ENCODE measurements at regions not wholly inside any gene's neighbourhood (a gene's known extent, or its start where the extent isn't known, plus 50 kb on each side); places are given as distances from the start of the nearest gene placed in this dataset.

- no peaks in the 10 kb centered on the region for H3K27me3 ChIP-seq (ENCODE audit: insufficient read depth, low read length, poor library complexity, severe bottlenecking)
- peaks cover 0 to 8% of the 10 kb centered on the region in 2 donors for H3K27me3 Mint-ChIP-seq
- H3K4me1 ChIP-seq (ENCODE audit: insufficient read depth, low read length), result no peaks in the 10 kb centered on the region
- CTCF ChIA-PET, result no interaction called here
- H3K9me3 ChIP-seq (ENCODE audit: low read length), result no peaks in the 10 kb centered on the region
- H3K36me3 Mint-ChIP-seq, result peaks cover 0 to 3% (median 0%) of the 10 kb centered on the region in 3 donors
- H3K36me3 ChIP-seq (ENCODE audit: insufficient read depth, low read length), result no peaks in the 10 kb centered on the region
- no peak overlapping the region for H3K27ac Mint-ChIP-seq
- POLR2A ChIA-PET, result no interaction called here
- no peaks in the 10 kb centered on the region for H3K4me1 Mint-ChIP-seq
- peaks cover 0 to 12% (median 7%) of the 10 kb centered on the region in 5 donors for H3K9me3 Mint-ChIP-seq
- H3K27ac ChIP-seq (ENCODE audit: low read depth, low read length), result no peak overlapping the region
- H3K4me3 ChIP-seq (ENCODE audit: low read length), result no peak overlapping the region
- no peak overlapping the region for H3K4me3 Mint-ChIP-seq
- no peak for DNase-seq
These were observed 148.7 kb downstream of the KDR start for GRCh38 chr4:54976682-54977081.

GRCh38 chr4:54976031-54976430 lies 149.4 kb downstream of the KDR start:
- Histone ChIP-seq H3K4me3 (ENCODE audit: low read length) (no peak overlapping the region), H3K4me1 (ENCODE audit: insufficient read depth, low read length) (no peaks in the 10 kb centered on the region), H3K27ac (ENCODE audit: low read depth, low read length) (no peak overlapping the region), H3K27me3 (ENCODE audit: insufficient read depth, low read length, poor library complexity, severe bottlenecking) (no peaks in the 10 kb centered on the region), H3K36me3 (ENCODE audit: insufficient read depth, low read length) (no peaks in the 10 kb centered on the region), H3K9me3 (ENCODE audit: low read length) (no peaks in the 10 kb centered on the region)
- no peak for DNase-seq
- Mint-ChIP-seq H3K9me3 (peaks cover 0 to 12% (median 7%) of the 10 kb centered on the region in 5 donors), H3K4me1 (no peaks in the 10 kb centered on the region), H3K27me3 (peaks cover 0 to 8% of the 10 kb centered on the region in 2 donors), H3K36me3 (no peaks in the 10 kb centered on the region), H3K27ac (no peak overlapping the region), H3K4me3 (no peak overlapping the region)
- POLR2A ChIA-PET, result no interaction called here
- CTCF ChIA-PET, result no interaction called here

GRCh38 chr4:54973784-54974183 lies 151.6 kb downstream of the KDR start:
- DNase-seq, result no peak
- H3K27ac Mint-ChIP-seq, result no peak overlapping the region
- H3K4me3 Mint-ChIP-seq, result no peak overlapping the region
- no peaks in the 10 kb centered on the region for H3K9me3 ChIP-seq (ENCODE audit: low read length)
- POLR2A ChIA-PET, result no interaction called here
- H3K27me3 Mint-ChIP-seq, result peaks cover 0 to 8% of the 10 kb centered on the region in 2 donors
- no peak overlapping the region for H3K4me3 ChIP-seq (ENCODE audit: low read length)
- H3K9me3 Mint-ChIP-seq, result peaks cover 0 to 7% (median 0%) of the 10 kb centered on the region in 5 donors
- no peak overlapping the region for H3K27ac ChIP-seq (ENCODE audit: low read depth, low read length)
- no peaks in the 10 kb centered on the region for H3K4me1 Mint-ChIP-seq
- H3K36me3 Mint-ChIP-seq, result no peaks in the 10 kb centered on the region
- CTCF ChIA-PET, result no interaction called here
- H3K4me1 ChIP-seq (ENCODE audit: insufficient read depth, low read length), result no peaks in the 10 kb centered on the region
- no peaks in the 10 kb centered on the region for H3K27me3 ChIP-seq (ENCODE audit: insufficient read depth, low read length, poor library complexity, severe bottlenecking)
- H3K36me3 ChIP-seq (ENCODE audit: insufficient read depth, low read length), result no peaks in the 10 kb centered on the region

GRCh38 chr4:54971474-54971950 lies 153.9 kb downstream of the KDR start:
- H3K27me3 Mint-ChIP-seq, result peaks cover 0 to 1% of the 10 kb centered on the region in 2 donors
- POLR2A ChIA-PET, result no interaction called here
- DNase-seq, result peak in 1 of 5 donors; percentile 8

GRCh38 chr4:54967289-54967688 lies 158.1 kb downstream of the KDR start:
- no peak overlapping the region for H3K4me3 Mint-ChIP-seq
- no peaks in the 10 kb centered on the region for H3K4me1 Mint-ChIP-seq
- no peaks in the 10 kb centered on the region for H3K36me3 ChIP-seq (ENCODE audit: insufficient read depth, low read length)
- H3K27me3 Mint-ChIP-seq, result no peaks in the 10 kb centered on the region
- DNase-seq, result no peak
- no peaks in the 10 kb centered on the region for H3K4me1 ChIP-seq (ENCODE audit: insufficient read depth, low read length)
- peaks cover 0 to 2% (median 0%) of the 10 kb centered on the region in 5 donors for H3K9me3 Mint-ChIP-seq
- no peaks in the 10 kb centered on the region for H3K9me3 ChIP-seq (ENCODE audit: low read length)
- no peak overlapping the region for H3K27ac Mint-ChIP-seq
- no peaks in the 10 kb centered on the region for H3K27me3 ChIP-seq (ENCODE audit: insufficient read depth, low read length, poor library complexity, severe bottlenecking)
- H3K36me3 Mint-ChIP-seq, result no peaks in the 10 kb centered on the region
- POLR2A ChIA-PET, result no interaction called here
- no peak overlapping the region for H3K27ac ChIP-seq (ENCODE audit: low read depth, low read length)
- CTCF ChIA-PET, result no interaction called here
- H3K4me3 ChIP-seq (ENCODE audit: low read length), result no peak overlapping the region

More at GRCh38 chr4:54971474-54971950, 153.9 kb downstream of the KDR start:
- Histone ChIP-seq H3K4me3 (ENCODE audit: low read length) (no peak overlapping the region), H3K4me1 (ENCODE audit: insufficient read depth, low read length) (no peaks in the 10 kb centered on the region), H3K36me3 (ENCODE audit: insufficient read depth, low read length) (no peaks in the 10 kb centered on the region), H3K9me3 (ENCODE audit: low read length) (no peaks in the 10 kb centered on the region), H3K27me3 (ENCODE audit: insufficient read depth, low read length, poor library complexity, severe bottlenecking) (no peaks in the 10 kb centered on the region), H3K27ac (ENCODE audit: low read depth, low read length) (no peak overlapping the region)
- Mint-ChIP-seq H3K4me1 (no peaks in the 10 kb centered on the region), H3K9me3 (no peaks in the 10 kb centered on the region), H3K4me3 (no peak overlapping the region), H3K36me3 (no peaks in the 10 kb centered on the region), H3K27ac (no peak overlapping the region)
- CTCF ChIA-PET, result no interaction called here

GRCh38 chr4:54961357-54961975 lies 163.9 kb downstream of the KDR start:
- Histone ChIP-seq H3K27me3 (ENCODE audit: insufficient read depth, low read length, poor library complexity, severe bottlenecking) (no peaks in the 10 kb centered on the region), H3K9me3 (ENCODE audit: low read length) (no peaks in the 10 kb centered on the region), H3K4me1 (ENCODE audit: insufficient read depth, low read length) (no peaks in the 10 kb centered on the region), H3K36me3 (ENCODE audit: insufficient read depth, low read length) (no peaks in the 10 kb centered on the region), H3K4me3 (ENCODE audit: low read length) (no peak overlapping the region), H3K27ac (ENCODE audit: low read depth, low read length) (no peak overlapping the region)
- ChIA-PET CTCF (no interaction called here), POLR2A (no interaction called here)
- peak in 1 of 5 donors; percentile 20 for DNase-seq
- H3K27me3 Mint-ChIP-seq, result no peaks in the 10 kb centered on the region
- H3K27ac Mint-ChIP-seq, result peak overlapping the region in 1 of 8 donors; percentile 20
- H3K9me3 Mint-ChIP-seq, result peaks cover 0 to 2% (median 0%) of the 10 kb centered on the region in 5 donors
- no peak overlapping the region for H3K4me3 Mint-ChIP-seq
- H3K4me1 Mint-ChIP-seq, result peaks cover 0 to 14% (median 13%) of the 10 kb centered on the region in 3 donors
- peaks cover 0 to 2% (median 0%) of the 10 kb centered on the region in 3 donors for H3K36me3 Mint-ChIP-seq

GRCh38 chr4:54959651-54960116 lies 165.7 kb downstream of the KDR start:
- H3K9me3 Mint-ChIP-seq, result peaks cover 0 to 2% (median 0%) of the 10 kb centered on the region in 5 donors
- DNase-seq, result no peak
- Histone ChIP-seq H3K4me3 (ENCODE audit: low read length) (no peak overlapping the region), H3K27me3 (ENCODE audit: insufficient read depth, low read length, poor library complexity, severe bottlenecking) (no peaks in the 10 kb centered on the region), H3K9me3 (ENCODE audit: low read length) (no peaks in the 10 kb centered on the region), H3K4me1 (ENCODE audit: insufficient read depth, low read length) (no peaks in the 10 kb centered on the region), H3K36me3 (ENCODE audit: insufficient read depth, low read length) (no peaks in the 10 kb centered on the region), H3K27ac (ENCODE audit: low read depth, low read length) (no peak overlapping the region)
- H3K27ac Mint-ChIP-seq, result no peak overlapping the region
- POLR2A ChIA-PET, result no interaction called here
- CTCF ChIA-PET, result no interaction called here
- H3K4me1 Mint-ChIP-seq, result peaks cover 0 to 14% (median 13%) of the 10 kb centered on the region in 3 donors
- no peak overlapping the region for H3K4me3 Mint-ChIP-seq
- peaks cover 0 to 2% (median 0%) of the 10 kb centered on the region in 3 donors for H3K36me3 Mint-ChIP-seq
- H3K27me3 Mint-ChIP-seq, result no peaks in the 10 kb centered on the region

GRCh38 chr4:54959131-54959530 lies 166.3 kb downstream of the KDR start:
- H3K4me1 Mint-ChIP-seq, result peaks cover 0 to 14% (median 13%) of the 10 kb centered on the region in 3 donors
- Histone ChIP-seq H3K36me3 (ENCODE audit: insufficient read depth, low read length) (no peaks in the 10 kb centered on the region), H3K27ac (ENCODE audit: low read depth, low read length) (no peak overlapping the region), H3K27me3 (ENCODE audit: insufficient read depth, low read length, poor library complexity, severe bottlenecking) (no peaks in the 10 kb centered on the region), H3K4me3 (ENCODE audit: low read length) (no peak overlapping the region), H3K9me3 (ENCODE audit: low read length) (no peaks in the 10 kb centered on the region), H3K4me1 (ENCODE audit: insufficient read depth, low read length) (no peaks in the 10 kb centered on the region)
- H3K27ac Mint-ChIP-seq, result no peak overlapping the region
- ChIA-PET POLR2A (no interaction called here), CTCF (no interaction called here)
- H3K27me3 Mint-ChIP-seq, result no peaks in the 10 kb centered on the region
- peaks cover 0 to 2% (median 0%) of the 10 kb centered on the region in 5 donors for H3K9me3 Mint-ChIP-seq
- H3K4me3 Mint-ChIP-seq, result no peak overlapping the region
- DNase-seq, result no peak
- peaks cover 0 to 2% (median 0%) of the 10 kb centered on the region in 3 donors for H3K36me3 Mint-ChIP-seq
